A549 (cell line): ENCODE measurements at regions not wholly inside any gene's neighbourhood (a gene's known extent, or its start where the extent isn't known, plus 50 kb on each side); places are given as distances from the start of the nearest gene placed in this dataset.

ENCODE experiments used
- ATAC-seq, 2 experiments: fragments of 200-7000 bp in 1 of 2; fragments of >200 bp in 1 of 2; cut with Nextera tagmentation in 1 of 2; cut with Tn5 transposase in 1 of 2; 3 replicates each; pipeline versions ENCODE4 v1.8.0 to v1.9.1; 2018 to 2020; ENCODE audit warnings: mild to moderate bottlenecking in 1 of 2, moderate library complexity in 1 of 2
- CTCF ChIA-PET: fragments of 300-600 bp; sonication (Branson Sonifier 250); formaldehyde crosslinking; extraction: SDS; loops from one replicate; lab custom pipeline; 2021; ENCODE audit warnings: antibody characterized with exemption, inconsistent platforms; lab: Yijun Ruan, JAX
- POLR2A ChIA-PET: fragments of 350-600 bp; formaldehyde crosslinking; extraction: SDS; loops from one replicate; lab custom pipeline; 2021; ENCODE audit warnings: antibody characterized with exemption, inconsistent platforms; lab: Yijun Ruan, JAX
- DNase-seq, 2 experiments: peaks; one replicate each; pipeline versions ENCODE4 v3.0.0 to v3.0.0-alpha.2; 2011 to 2016; ENCODE audit warnings: low read depth in 1 of 2, low spot score in 1 of 2
- FAIRE-seq: peaks from 2 replicates; lab custom pipeline; 2011; peaks lifted over from hg19 to GRCh38; lab: Jason Lieb, UNC
- H3K27ac ChIP-seq, 2 experiments: fragments of >200 bp; sonication (Bioruptor Twin); formaldehyde crosslinking; 3 replicates each; pipeline ENCODE4 v1.5.1; 2016 to 2017
- H3K4me1 ChIP-seq: fragments of >200 bp; sonication (Bioruptor Twin); formaldehyde crosslinking; 3 replicates; pipeline ENCODE4 v1.6.1; 2016
- H3K4me2 ChIP-seq: fragments of >200 bp; sonication (Bioruptor Twin); formaldehyde crosslinking; 3 replicates; pipeline ENCODE4 v1.6.1; 2016
- H3K4me3 ChIP-seq: fragments of >200 bp; sonication (Bioruptor Twin); formaldehyde crosslinking; 3 replicates; pipeline ENCODE4 v1.5.1; 2016
- H3K9me3 ChIP-seq: fragments of >200 bp; sonication (Bioruptor Twin); formaldehyde crosslinking; 3 replicates; pipeline ENCODE4 v1.6.1; 2016
- BCL3 ChIP-seq: fragments of >200 bp; sonication (Bioruptor Twin); formaldehyde crosslinking; IDR thresholded peaks from 3 replicates; pipeline ENCODE4 v1.6.1; 2016
- CBX8 ChIP-seq: fragments of 200-600 bp; sonication (generic); IDR thresholded peaks from 2 replicates; pipeline ENCODE4 v1.6.1; 2016
- CHD2 ChIP-seq: fragments of 150-350 bp; IDR thresholded peaks from 2 replicates; pipeline ENCODE4 v1.6.1; 2014; ENCODE audit warnings: low read length; ENCODE audit not compliant: partially characterized antibody
- CHD4 ChIP-seq: fragments of 200-600 bp; sonication (generic); IDR thresholded peaks from 2 replicates; pipeline ENCODE4 v1.6.1; 2016; ENCODE audit warnings: antibody characterized with exemption, mild to moderate bottlenecking, borderline replicate concordance
- EHF ChIP-seq: fragments of 250-450 bp; sonication (Bioruptor Pico); IDR thresholded peaks from 2 replicates; pipeline ENCODE4 v1.5.0; 2020; ENCODE audit warnings: mild to moderate bottlenecking
- EP300 ChIP-seq, 2 experiments: fragments of >200 bp; sonication (Bioruptor Twin); formaldehyde crosslinking; IDR thresholded peaks; 2 replicates in 1 of 2; 3 replicates in 1 of 2; pipeline ENCODE4 v1.6.1; 2016 to 2017
- ESRRA ChIP-seq: fragments of 150-350 bp; IDR thresholded peaks from 2 replicates; pipeline ENCODE4 v1.6.1; 2014; ENCODE audit warnings: mild to moderate bottlenecking, low read length, borderline replicate concordance
- FOSL2 ChIP-seq, 2 experiments: fragments of 450-650 bp in 1 of 2; fragments of >200 bp in 1 of 2; sonication (Bioruptor Twin) in 1 of 2; formaldehyde crosslinking; IDR thresholded peaks; 2 replicates each; pipeline versions ENCODE4 v1.5.0 to v1.6.1; 2016 to 2020; ENCODE audit warnings: mild to moderate bottlenecking in 1 of 2, moderate library complexity in 1 of 2
- GATA3 ChIP-seq: IDR thresholded peaks from 2 replicates; pipeline ENCODE4 v1.6.1; 2012; ENCODE audit warnings: borderline replicate concordance
- HDAC2 ChIP-seq: fragments of 200-600 bp; sonication (generic); IDR thresholded peaks from 2 replicates; pipeline ENCODE4 v1.6.1; 2016
- HEYL ChIP-seq: fragments of 250-450 bp; sonication (Bioruptor Pico); IDR thresholded peaks from 2 replicates; pipeline ENCODE4 v1.8.0; 2021; ENCODE audit warnings: mild to moderate bottlenecking, moderate library complexity
- HOXA7 ChIP-seq: fragments of 250-450 bp; sonication (Bioruptor Pico); IDR thresholded peaks from 2 replicates; pipeline ENCODE4 v1.5.0; 2020; ENCODE audit warnings: mild to moderate bottlenecking, moderate library complexity
- HOXB5 ChIP-seq: fragments of 250-450 bp; sonication (Bioruptor Pico); IDR thresholded peaks from 2 replicates; pipeline ENCODE4 v1.5.0; 2020; ENCODE audit warnings: mild to moderate bottlenecking, moderate library complexity
- KDM1A ChIP-seq: fragments of 200-600 bp; sonication (generic); IDR thresholded peaks from 2 replicates; pipeline ENCODE4 v1.6.1; 2016; ENCODE audit warnings: low read depth, mild to moderate bottlenecking
- MAFK ChIP-seq: fragments of 450-650 bp; IDR thresholded peaks from 2 replicates; pipeline ENCODE4 v1.6.1; 2014; ENCODE audit not compliant: partially characterized antibody
- MYC ChIP-seq: IDR thresholded peaks from 2 replicates; pipeline ENCODE4 v1.6.1; 2012; ENCODE audit warnings: mild to moderate bottlenecking, inconsistent platforms, low read length, improper control_type of control experiment, borderline replicate concordance
- NPAS2 ChIP-seq: fragments of 250-450 bp; sonication (Bioruptor Pico); IDR thresholded peaks from 2 replicates; pipeline ENCODE4 v1.8.0; 2022; ENCODE audit warnings: mild to moderate bottlenecking, moderate library complexity, borderline replicate concordance
- PBX3 ChIP-seq: IDR thresholded peaks from 2 replicates; pipeline ENCODE4 v1.6.1; 2012
- RNF2 ChIP-seq: fragments of 200-600 bp; sonication (generic); IDR thresholded peaks from 2 replicates; pipeline ENCODE4 v1.6.1; 2016; ENCODE audit warnings: low read depth, mild to moderate bottlenecking, antibody characterized with exemption, moderate library complexity, borderline replicate concordance
- SMC3 ChIP-seq: fragments of >200 bp; sonication (Bioruptor Twin); formaldehyde crosslinking; IDR thresholded peaks from 3 replicates; pipeline ENCODE4 v1.6.1; 2018; ENCODE audit warnings: inconsistent platforms
- TFCP2L1 ChIP-seq: fragments of 250-450 bp; sonication (Bioruptor Pico); IDR thresholded peaks from 2 replicates; pipeline ENCODE4 v1.5.0; 2021; ENCODE audit warnings: mild to moderate bottlenecking
- USF2 ChIP-seq: fragments of 450-650 bp; IDR thresholded peaks from 2 replicates; pipeline ENCODE4 v1.6.1; 2014; ENCODE audit warnings: antibody characterized with exemption
- ZNF302 ChIP-seq: fragments of 250-450 bp; sonication (Bioruptor Pico); IDR thresholded peaks from 2 replicates; pipeline ENCODE4 v1.9.0; 2021; ENCODE audit warnings: inconsistent platforms, mild to moderate bottlenecking, moderate library complexity
- ZSCAN20 ChIP-seq: fragments of 250-450 bp; sonication (Bioruptor Pico); IDR thresholded peaks from 2 replicates; pipeline ENCODE4 v1.8.0; 2022; ENCODE audit warnings: mild to moderate bottlenecking, moderate library complexity
- WGBS: methylation state at CpG from one replicate; pipeline ENCODE4 v1.1.6; 2017; ENCODE audit errors: missing lambda C conversion rate; 5-methylcytosine and 5-hydroxymethylcytosine counted together
- TF ChIP-seq, protein P1 (sequence below): IDR thresholded peaks from 2 replicates; pipeline ENCODE4 v1.6.1; 2012

DNA sequence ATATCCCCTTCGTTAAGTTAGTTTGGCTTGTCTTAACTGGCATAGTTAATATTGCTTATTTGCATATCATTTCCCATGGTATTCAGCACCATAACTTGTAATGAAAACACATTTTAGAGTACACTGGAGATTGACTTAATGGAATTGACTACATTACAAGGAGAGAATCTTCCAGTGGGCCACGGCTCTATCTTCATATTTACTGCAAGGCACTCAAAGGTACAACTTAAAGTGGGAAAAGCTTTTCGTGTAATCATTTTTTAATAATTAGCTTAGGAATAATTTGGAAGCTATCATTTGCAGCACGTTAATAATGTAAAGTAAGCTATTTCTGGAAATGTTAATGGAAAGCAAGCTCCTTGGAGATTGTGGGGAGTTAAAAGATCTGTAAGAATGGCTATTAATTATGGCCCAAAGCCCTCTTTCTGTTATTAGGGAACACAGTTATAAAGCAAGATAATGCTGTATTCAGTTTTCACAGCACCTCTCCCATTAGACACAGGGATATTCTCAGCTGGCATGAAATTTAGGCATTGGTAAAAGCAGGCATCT is 551.5 kb upstream of the RGMA start:
- no peak for DNase-seq

DNA sequence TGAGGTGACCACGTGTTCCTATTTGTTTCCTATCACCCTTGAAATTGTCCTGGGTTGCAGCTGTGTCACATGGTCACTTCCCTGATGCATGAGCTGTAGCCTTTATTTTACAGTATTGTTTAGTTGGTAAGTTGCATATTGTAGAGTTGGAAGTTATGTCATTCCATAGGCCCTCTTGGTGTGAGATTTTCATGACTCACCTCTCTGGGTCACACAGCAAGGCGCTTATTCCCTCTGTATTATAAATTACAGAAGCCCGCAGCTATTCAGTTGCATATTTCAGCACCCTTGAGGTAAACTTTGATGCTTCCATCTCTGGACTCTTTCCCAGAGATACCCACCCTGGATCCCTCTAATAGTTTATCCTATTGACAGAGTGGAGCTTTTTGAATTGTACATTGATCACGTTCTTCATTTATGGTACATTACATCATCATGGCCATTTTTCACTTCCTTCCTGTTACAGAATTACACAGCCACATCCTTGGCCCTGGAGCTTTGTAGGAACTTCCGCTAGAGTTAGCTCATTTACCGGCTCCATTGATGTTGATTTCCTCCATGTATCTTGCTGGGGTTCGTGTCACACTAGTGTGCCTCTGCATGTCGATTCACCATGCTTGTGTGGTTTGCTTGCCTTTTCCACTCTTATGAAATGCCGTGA is 543.1 kb upstream of the RGMA start:
- no peak for DNase-seq
- Histone ChIP-seq H3K9me3 (0 out of 3 replicates have a peak, but pooled peaks cover 3% of the 10 kb centered on the region), H3K4me3 (no peak overlapping the region), H3K4me1 (no peaks in the 10 kb centered on the region), H3K4me2 (no peak overlapping the region), H3K27ac (no peak overlapping the region)
- WGBS, result 8% methylated on average over 9 of the region's 9 CpGs
- no peak for ATAC-seq
- ChIA-PET POLR2A (no interaction called here), CTCF (interaction anchor here (0.6 kb wide), 1 partner anchor 255 kb away, joined by 3 read pairs; no protein-coding TSS in a partner anchor)
- TF ChIP-seq KDM1A (no peak), USF2 (peak; percentile 39; the same call in 1 of the 2 replicates)
- FAIRE-seq, result no peak

More for the DNA sequence above, 551.5 kb upstream of the RGMA start:
- H3K4me2 ChIP-seq, result no peak overlapping the region
- H3K4me1 ChIP-seq, result no peaks in the 10 kb centered on the region
- WGBS, result 1% methylated on average over 4 of the region's 4 CpGs
- TF ChIP-seq CHD2 (no peak), NPAS2 (CRISPR knock-in tag) (no peak), TFCP2L1 (CRISPR knock-in tag) (no peak), MYC (no peak), PBX3 (no peak), HDAC2 (no peak), CHD4 (no peak), EP300 (IDR thresholded peaks at IDR 0.05) (no peak), BCL3 (no peak), ZSCAN20 (CRISPR knock-in tag) (no peak), FOSL2 (IDR thresholded peaks at IDR 0.05) (no peak), FOSL2 (CRISPR knock-in tag; IDR thresholded peaks at IDR 0.05) (no peak), CBX8 (no peak), ZNF302 (CRISPR knock-in tag) (no peak), SMC3 (no peak), EHF (no peak)
- FAIRE-seq (no peak), ATAC-seq (no peak)
- no peaks in the 10 kb centered on the region; the same call in 2 of the 3 replicates for H3K9me3 ChIP-seq
- no peak overlapping the region for H3K27ac ChIP-seq
- CTCF ChIA-PET, result no interaction called here
- H3K4me3 ChIP-seq, result no peak overlapping the region
- POLR2A ChIA-PET, result no interaction called here

- H3K4me1 ChIP-seq, result no peaks in the 10 kb centered on the region
- H3K9me3 ChIP-seq, result no peaks in the 10 kb centered on the region
- H3K4me3 ChIP-seq, result no peak overlapping the region
- FAIRE-seq (no peak), ATAC-seq (no peak), DNase-seq (no peak)
- TF ChIP-seq ZSCAN20 (CRISPR knock-in tag) (no peak), GATA3 (no peak), CBX8 (no peak), HOXA7 (CRISPR knock-in tag) (no peak), ESRRA (no peak), RNF2 (no peak), HOXB5 (no peak), MAFK (no peak), HEYL (CRISPR knock-in tag) (no peak), NPAS2 (CRISPR knock-in tag) (no peak)
- TF ChIP-seq, protein P1, sequence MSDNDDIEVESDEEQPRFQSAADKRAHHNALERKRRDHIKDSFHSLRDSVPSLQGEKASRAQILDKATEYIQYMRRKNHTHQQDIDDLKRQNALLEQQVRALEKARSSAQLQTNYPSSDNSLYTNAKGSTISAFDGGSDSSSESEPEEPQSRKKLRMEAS, result no peak
- H3K4me2 ChIP-seq, result no peak overlapping the region
- no peak overlapping the region for H3K27ac ChIP-seq
- 25% methylated on average over 5 of the region's 5 CpGs for WGBS
- CTCF ChIA-PET, result interaction anchor here (1.5 kb wide), 1 partner anchor 21 kb away, joined by 4 read pairs; no protein-coding TSS in a partner anchor
- POLR2A ChIA-PET, result no interaction called here
Measured at GRCh38 chr15:93619597-93619996, 530.6 kb upstream of the RGMA start.
